H9 (cell line): ENCODE measurements at regions not wholly inside any gene's neighbourhood (a gene's known extent, or its start where the extent isn't known, plus 50 kb on each side); places are given as distances from the start of the nearest gene placed in this dataset.

Experiments used
- DNase-seq: peaks from one replicate; pipeline ENCODE4 v3.0.0-alpha.2; 2017
- H2AFZ ChIP-seq: one replicate; pipeline ENCODE4 v1.6.1; 2013; ENCODE audit warnings: mild to moderate bottlenecking, low read length, control low read depth, moderate library complexity
- H2AK5ac ChIP-seq: 2 replicates; pipeline ENCODE4 v1.6.1; 2013; ENCODE audit warnings: low read length, control low read depth, mixed read lengths; ENCODE audit not compliant: insufficient read length
- H2BK120ac ChIP-seq: one replicate; pipeline ENCODE4 v1.6.1; 2013; ENCODE audit warnings: low read depth, mild to moderate bottlenecking, low read length, control low read depth, inconsistent platforms; ENCODE audit not compliant: poor library complexity, severe bottlenecking
- H2BK12ac ChIP-seq: 2 replicates; pipeline ENCODE4 v1.6.1; 2013; ENCODE audit warnings: low read length, control low read depth, mixed read lengths, low read depth; ENCODE audit not compliant: insufficient read length
- H2BK15ac ChIP-seq: 2 replicates; pipeline ENCODE4 v1.6.1; 2013; ENCODE audit warnings: low read depth, low read length, control low read depth
- H2BK20ac ChIP-seq: one replicate; pipeline ENCODE4 v1.6.1; 2013; ENCODE audit warnings: low read depth, mild to moderate bottlenecking, low read length, control low read depth, inconsistent platforms; ENCODE audit not compliant: poor library complexity, severe bottlenecking
- H2BK5ac ChIP-seq: 2 replicates; pipeline ENCODE4 v1.6.1; 2013; ENCODE audit warnings: low read length, control low read depth, mixed read lengths; ENCODE audit not compliant: insufficient read length
- H3K14ac ChIP-seq: 2 replicates; pipeline ENCODE4 v1.6.1; 2013; ENCODE audit warnings: low read length, control low read depth; ENCODE audit not compliant: insufficient read depth
- H3K18ac ChIP-seq: 2 replicates; pipeline ENCODE4 v1.6.1; 2013; ENCODE audit warnings: low read depth, mild to moderate bottlenecking, mixed read lengths, low read length, control low read depth; ENCODE audit not compliant: insufficient read length
- H3K23ac ChIP-seq: 2 replicates; pipeline ENCODE4 v1.6.1; 2013; ENCODE audit warnings: low read length, control low read depth, mixed read lengths, low read depth; ENCODE audit not compliant: insufficient read length
- H3K23me2 ChIP-seq: 2 replicates; pipeline ENCODE4 v1.6.1; 2013; ENCODE audit warnings: low read depth, mild to moderate bottlenecking, mixed read lengths, low read length, control low read depth; ENCODE audit not compliant: insufficient read length, poor library complexity, severe bottlenecking
- H3K27ac ChIP-seq: 2 replicates; pipeline ENCODE4 v1.5.1; 2013; ENCODE audit warnings: low read length, control low read depth, mixed read lengths, low read depth; ENCODE audit not compliant: insufficient read length
- H3K27me3 ChIP-seq: 2 replicates; pipeline ENCODE4 v1.6.1; 2013; ENCODE audit warnings: low read length, control low read depth, inconsistent platforms; ENCODE audit not compliant: insufficient read depth
- H3K4ac ChIP-seq: 2 replicates; pipeline ENCODE4 v1.6.1; 2013; ENCODE audit warnings: low read depth, mild to moderate bottlenecking, control low read depth, inconsistent platforms, low read length, moderate library complexity
- H3K4me1 ChIP-seq: 2 replicates; pipeline ENCODE4 v1.6.1; 2013; ENCODE audit warnings: low read length, control low read depth, inconsistent platforms; ENCODE audit not compliant: insufficient read depth
- H3K4me2 ChIP-seq: 2 replicates; pipeline ENCODE4 v1.6.1; 2013; ENCODE audit warnings: low read length, control low read depth, mixed read lengths; ENCODE audit not compliant: insufficient read length, insufficient read depth
- H3K56ac ChIP-seq: 2 replicates; pipeline ENCODE4 v1.6.1; 2013; ENCODE audit warnings: low read depth, mild to moderate bottlenecking, mixed read lengths, low read length, control low read depth; ENCODE audit not compliant: insufficient read length
- H3K79me1 ChIP-seq: 2 replicates; pipeline ENCODE4 v1.6.1; 2013; ENCODE audit warnings: low read depth, mild to moderate bottlenecking, moderate library complexity, low read length, control low read depth, inconsistent platforms; ENCODE audit not compliant: insufficient read depth, poor library complexity, severe bottlenecking
- H3K79me2 ChIP-seq: 2 replicates; pipeline ENCODE4 v1.6.1; 2013; ENCODE audit warnings: low read length, control low read depth, inconsistent platforms; ENCODE audit not compliant: insufficient read depth
- H3K9ac ChIP-seq: 2 replicates; pipeline ENCODE4 v1.6.1; 2013; ENCODE audit warnings: low read length, control low read depth, mixed read lengths; ENCODE audit not compliant: insufficient read length; ENCODE audit errors: extremely low read depth
- H3K9me3 ChIP-seq: one replicate; pipeline ENCODE4 v1.6.1; 2013; ENCODE audit warnings: low read depth, low read length, inconsistent platforms; ENCODE audit not compliant: control insufficient read depth
- H3T11ph ChIP-seq: one replicate; pipeline ENCODE4 v1.6.1; 2013; ENCODE audit warnings: mild to moderate bottlenecking, low read length, control low read depth, inconsistent platforms
- H4K20me1 ChIP-seq: one replicate; pipeline ENCODE4 v1.6.1; 2013; ENCODE audit not compliant: control insufficient read depth, insufficient read length, insufficient read depth
- H4K5ac ChIP-seq: 2 replicates; pipeline ENCODE4 v1.6.1; 2013; ENCODE audit warnings: low read depth, mild to moderate bottlenecking, mixed read lengths, low read length, control low read depth; ENCODE audit not compliant: insufficient read length
- H4K8ac ChIP-seq: replicated peaks from 2 replicates; pipeline ENCODE4 v1.6.1; 2013; ENCODE audit warnings: low read length, control low read depth, mixed read lengths, low read depth; ENCODE audit not compliant: insufficient read length
- H4K91ac ChIP-seq: 2 replicates; pipeline ENCODE4 v1.6.1; 2013; ENCODE audit warnings: low read depth, mild to moderate bottlenecking, moderate library complexity, mixed read lengths, low read length, control low read depth; ENCODE audit not compliant: insufficient read length
- H3K27ac Mint-ChIP-seq, 3 experiments: 2 replicates in 2 of 3; 3 replicates in 1 of 3; pipeline ENCODE4 v1.8.0; 2020 to 2021; ENCODE audit warnings: mixed read lengths in 3 of 3, mild to moderate bottlenecking in 1 of 3, moderate library complexity in 1 of 3
- H3K27me3 Mint-ChIP-seq: 2 replicates; pipeline ENCODE4 v1.8.0; 2021; ENCODE audit warnings: low read depth, mild to moderate bottlenecking, moderate library complexity, mixed read lengths
- H3K36me3 Mint-ChIP-seq, 3 experiments: 2 replicates in 2 of 3; 3 replicates in 1 of 3; pipeline ENCODE4 v1.8.0; 2020 to 2021; ENCODE audit warnings: low read depth in 3 of 3, mixed read lengths in 3 of 3; ENCODE audit not compliant: insufficient read depth in 1 of 3
- H3K4me1 Mint-ChIP-seq, 2 experiments: 2 replicates each; pipeline ENCODE4 v1.8.0; 2020; ENCODE audit warnings: mixed read lengths in 2 of 2
- H3K4me3 Mint-ChIP-seq, 2 experiments: 2 replicates in 1 of 2; 3 replicates in 1 of 2; pipeline ENCODE4 v1.8.0; 2020 to 2021; ENCODE audit warnings: mild to moderate bottlenecking in 2 of 2, mixed read lengths in 2 of 2, moderate library complexity in 1 of 2
- H3K9me3 Mint-ChIP-seq, 2 experiments: 2 replicates in 1 of 2; 3 replicates in 1 of 2; pipeline ENCODE4 v1.8.0; 2020; ENCODE audit warnings: mild to moderate bottlenecking in 2 of 2, mixed read lengths in 2 of 2, moderate library complexity in 1 of 2
- CTCF ChIP-seq: fragments of 200-600 bp; sonication (generic); conservative IDR thresholded peaks from 3 replicates; pipeline ENCODE4 v1.8.0; 2021; ENCODE audit warnings: antibody characterized with exemption, mild to moderate bottlenecking
- WGBS: extraction: QIAGEN DNeasy Blood & Tissue Kit; methylation state at CpG from one replicate; pipeline ENCODE4 v1.1.7; 2013; ENCODE audit warnings: missing lambda C conversion rate, low lambda C conversion rate, mixed read lengths; ENCODE audit not compliant: insufficient read length; ENCODE audit errors: extremely low coverage; 5-methylcytosine and 5-hydroxymethylcytosine counted together

GRCh38 chr1:81584398-81584797 lies 216.3 kb upstream of the ADGRL2 start:
- no peak overlapping the region for H2BK20ac ChIP-seq
- no peak overlapping the region for H3K4me2 ChIP-seq
- no peaks in the 10 kb centered on the region for H3K79me2 ChIP-seq
- peaks cover 7 to 11% of the 10 kb centered on the region in 2 experiments for H3K4me1 Mint-ChIP-seq
- no peaks in the 10 kb centered on the region for H3K9me3 Mint-ChIP-seq
- no CpG with 5 or more reads among the region's 6 CpGs for WGBS
- H3T11ph ChIP-seq = no peak overlapping the region
- no peak overlapping the region for H2BK12ac ChIP-seq
- no peak overlapping the region for H2BK15ac ChIP-seq
- no peak overlapping the region for H3K14ac ChIP-seq
- H3K56ac ChIP-seq = no peak overlapping the region
- H4K91ac ChIP-seq = no peak overlapping the region
- no peaks in the 10 kb centered on the region for H3K4me1 ChIP-seq
- H4K5ac ChIP-seq = no peak overlapping the region
- no peak overlapping the region for H3K27ac Mint-ChIP-seq
- H3K23ac ChIP-seq = no peak overlapping the region
- no peak overlapping the region for H3K27ac ChIP-seq
- H3K9me3 ChIP-seq = no peaks in the 10 kb centered on the region
- H2BK120ac ChIP-seq = no peak overlapping the region
- no peaks in the 10 kb centered on the region for H3K79me1 ChIP-seq
- no peak overlapping the region for H3K4me3 Mint-ChIP-seq
- H3K4ac ChIP-seq = no peak overlapping the region
- H2AFZ ChIP-seq = no peak overlapping the region
- DNase-seq = no peak
- no peak overlapping the region for H2BK5ac ChIP-seq
- no peaks in the 10 kb centered on the region for H3K23me2 ChIP-seq
- H4K20me1 ChIP-seq = no peaks in the 10 kb centered on the region
- no peak overlapping the region for H3K9ac ChIP-seq
- no peak overlapping the region for H4K8ac ChIP-seq
- no peak overlapping the region for H3K18ac ChIP-seq
- H3K36me3 Mint-ChIP-seq = no peaks in the 10 kb centered on the region
- no peaks in the 10 kb centered on the region for H3K27me3 Mint-ChIP-seq
- TF ChIP-seq CTCF = no peak
- no peak overlapping the region for H2AK5ac ChIP-seq
- no peaks in the 10 kb centered on the region for H3K27me3 ChIP-seq
